ENCODE measurements at regions not wholly inside any gene's neighbourhood (a gene's known extent, or its start where the extent isn't known, plus 50 kb on each side); places are given as distances from the start of the nearest gene placed in this dataset.
"Not testable (repeated sequence)": the region's sequence is repeated elsewhere in the genome, so short reads cannot be mapped to it uniquely, and the experiment has no call there.

- no peak for DNase-seq
These were observed 141.0 kb downstream of the OR2B2 start for GRCh38 chr6:27771235-27771634.

GRCh38 chr6:27770724-27771123 lies 141.5 kb downstream of the OR2B2 start:
- no peak for DNase-seq

- DNase-seq = no peak
These were observed 143.6 kb downstream of the OR2B2 start for GRCh38 chr6:27768556-27768955.

GRCh38 chr6:27767851-27768250 lies 144.3 kb downstream of the OR2B2 start:
- DNase-seq = no peak

GRCh38 chr6:27766405-27766804 lies 145.8 kb downstream of the OR2B2 start:
- DNase-seq = no peak

- no peak for DNase-seq
These were observed 147.1 kb downstream of the OR2B2 start for GRCh38 chr6:27765028-27765590.

GRCh38 chr6:27761391-27761790 lies 150.8 kb downstream of the OR2B2 start:
- DNase-seq = no peak

GRCh38 chr6:27760464-27760863 lies 151.7 kb downstream of the OR2B2 start:
- DNase-seq = no peak

- no peak for DNase-seq
These were observed 152.3 kb downstream of the OR2B2 start for GRCh38 chr6:27759930-27760329.

- no peak for DNase-seq
These were observed 153.7 kb downstream of the OR2B2 start for GRCh38 chr6:27758491-27758890.

GRCh38 chr6:27757307-27757706 lies 154.9 kb downstream of the OR2B2 start:
- DNase-seq = peak; percentile 68

- DNase-seq = no peak
These were observed 156.4 kb downstream of the OR2B2 start for GRCh38 chr6:27755768-27756167.

GRCh38 chr6:27754408-27754782 lies 157.8 kb downstream of the OR2B2 start:
- no peak for DNase-seq

- DNase-seq = peak; percentile 71
These were observed 158.4 kb downstream of the OR2B2 start for GRCh38 chr6:27753668-27754407.

GRCh38 chr6:27752038-27752885 lies 159.9 kb downstream of the OR2B2 start:
- DNase-seq = peak; percentile 91

GRCh38 chr6:27748661-27749060 lies 163.5 kb downstream of the OR2B2 start:
- no peak for DNase-seq

- no peak for DNase-seq
These were observed 164.6 kb downstream of the OR2B2 start for GRCh38 chr6:27747637-27748036.

- not testable (repeated sequence) for DNase-seq
These were observed 165.3 kb downstream of the OR2B2 start for GRCh38 chr6:27746860-27747259.

GRCh38 chr6:27743787-27744186 lies 168.4 kb downstream of the OR2B2 start:
- no peak for DNase-seq

- peak; percentile 28 for DNase-seq
These were observed 169.2 kb downstream of the OR2B2 start for GRCh38 chr6:27742833-27743573.

- not testable (repeated sequence) for DNase-seq
These were observed 172.3 kb downstream of the OR2B2 start for GRCh38 chr6:27739902-27740301.

GRCh38 chr6:27736686-27737085 lies 175.5 kb downstream of the OR2B2 start:
- DNase-seq = no peak

- no peak for DNase-seq
These were observed 183.8 kb downstream of the OR2B2 start for GRCh38 chr6:27728442-27728841.

Measured in retina (tissue), 1 donor.